ENCODE measurements at regions not wholly inside any gene's neighbourhood (a gene's known extent, or its start where the extent isn't known, plus 50 kb on each side); places are given as distances from the start of the nearest gene placed in this dataset.

DNA sequence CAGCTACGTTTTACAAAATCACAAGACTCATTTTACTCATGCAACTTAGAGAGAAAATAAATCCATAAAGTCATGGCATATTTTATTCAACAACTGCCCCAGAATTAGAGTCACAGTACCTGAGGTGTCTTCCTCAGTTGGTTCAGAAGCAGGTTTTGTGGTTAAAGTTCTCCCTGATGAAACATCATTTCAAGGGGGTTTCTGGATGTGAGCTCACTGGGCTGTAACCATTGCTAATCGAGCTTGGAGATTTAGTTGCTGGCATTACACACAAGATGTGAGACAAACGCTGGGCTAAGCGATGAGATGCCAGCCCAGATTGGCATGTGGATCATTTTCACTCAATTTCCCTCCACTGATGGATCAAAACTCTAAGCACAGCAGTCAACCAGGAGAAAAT lies 131.3 kb downstream of the PRELID2 start:
- no peak overlapping the region for H2AFZ ChIP-seq
- H3K36me3 ChIP-seq (ENCODE audit: insufficient read depth): no peaks in the 10 kb centered on the region
- H3K4me3 ChIP-seq: no peak overlapping the region
- no peaks in the 10 kb centered on the region for H3K27me3 ChIP-seq (ENCODE audit: insufficient read depth)
- H4K20me1 ChIP-seq (replicated peaks; ENCODE audit: insufficient read depth): no peaks in the 10 kb centered on the region; the same call in 1 of the 2 replicates
- no peaks in the 10 kb centered on the region for H3F3A ChIP-seq (replicated peaks; ENCODE audit: low read depth)
- ATAC-seq (no peak), DNase-seq (ENCODE audit: low spot score) (no peak)
- no peak overlapping the region for H3K27ac Mint-ChIP-seq
- H3K4me3 Mint-ChIP-seq: no peak overlapping the region
- H3K79me2 ChIP-seq (replicated peaks; ENCODE audit: insufficient read depth): no peaks in the 10 kb centered on the region
- no peaks in the 10 kb centered on the region for H3K9me2 ChIP-seq (ENCODE audit: insufficient read depth)
- H3K4me2 ChIP-seq: no peak overlapping the region
- H3K36me3 Mint-ChIP-seq (ENCODE audit: low read depth): no peaks in the 10 kb centered on the region
- no peaks in the 10 kb centered on the region for H3K9me3 Mint-ChIP-seq
- peaks cover 1% of the 10 kb centered on the region for H3K27me3 Mint-ChIP-seq (ENCODE audit: insufficient read depth, low read depth, poor library complexity)
- H3K4me1 ChIP-seq (ENCODE audit: insufficient read depth): no peaks in the 10 kb centered on the region
- TF ChIP-seq REST (IDR thresholded peaks at IDR 0.05; ENCODE audit: unreplicated experiment) (no peak), EZH2 (IDR thresholded peaks at IDR 0.05; ENCODE audit: low read depth, unreplicated experiment) (no peak), JUNB (IDR thresholded peaks at IDR 0.05; ENCODE audit: unreplicated experiment) (no peak), STAT1 (IDR thresholded peaks at IDR 0.05; ENCODE audit: unreplicated experiment) (no peak), EZH2phosphoT487 (IDR thresholded peaks at IDR 0.05; ENCODE audit: unreplicated experiment) (no peak), ZNF114 (CRISPR knock-in tag; IDR thresholded peaks at IDR 0.05) (no peak), NANOG (IDR thresholded peaks at IDR 0.05; ENCODE audit: borderline replicate concordance) (no peak), ETS1 (IDR thresholded peaks at IDR 0.05) (no peak), POLR2AphosphoS5 (IDR thresholded peaks at IDR 0.05; ENCODE audit: low read depth) (no peak), ZNF331 (CRISPR knock-in tag; IDR thresholded peaks at IDR 0.05; ENCODE audit: low read depth) (no peak), CREB1 (CRISPR knock-in tag; IDR thresholded peaks at IDR 0.05; ENCODE audit: low read depth) (no peak)
- TF ChIP-seq, protein P1, sequence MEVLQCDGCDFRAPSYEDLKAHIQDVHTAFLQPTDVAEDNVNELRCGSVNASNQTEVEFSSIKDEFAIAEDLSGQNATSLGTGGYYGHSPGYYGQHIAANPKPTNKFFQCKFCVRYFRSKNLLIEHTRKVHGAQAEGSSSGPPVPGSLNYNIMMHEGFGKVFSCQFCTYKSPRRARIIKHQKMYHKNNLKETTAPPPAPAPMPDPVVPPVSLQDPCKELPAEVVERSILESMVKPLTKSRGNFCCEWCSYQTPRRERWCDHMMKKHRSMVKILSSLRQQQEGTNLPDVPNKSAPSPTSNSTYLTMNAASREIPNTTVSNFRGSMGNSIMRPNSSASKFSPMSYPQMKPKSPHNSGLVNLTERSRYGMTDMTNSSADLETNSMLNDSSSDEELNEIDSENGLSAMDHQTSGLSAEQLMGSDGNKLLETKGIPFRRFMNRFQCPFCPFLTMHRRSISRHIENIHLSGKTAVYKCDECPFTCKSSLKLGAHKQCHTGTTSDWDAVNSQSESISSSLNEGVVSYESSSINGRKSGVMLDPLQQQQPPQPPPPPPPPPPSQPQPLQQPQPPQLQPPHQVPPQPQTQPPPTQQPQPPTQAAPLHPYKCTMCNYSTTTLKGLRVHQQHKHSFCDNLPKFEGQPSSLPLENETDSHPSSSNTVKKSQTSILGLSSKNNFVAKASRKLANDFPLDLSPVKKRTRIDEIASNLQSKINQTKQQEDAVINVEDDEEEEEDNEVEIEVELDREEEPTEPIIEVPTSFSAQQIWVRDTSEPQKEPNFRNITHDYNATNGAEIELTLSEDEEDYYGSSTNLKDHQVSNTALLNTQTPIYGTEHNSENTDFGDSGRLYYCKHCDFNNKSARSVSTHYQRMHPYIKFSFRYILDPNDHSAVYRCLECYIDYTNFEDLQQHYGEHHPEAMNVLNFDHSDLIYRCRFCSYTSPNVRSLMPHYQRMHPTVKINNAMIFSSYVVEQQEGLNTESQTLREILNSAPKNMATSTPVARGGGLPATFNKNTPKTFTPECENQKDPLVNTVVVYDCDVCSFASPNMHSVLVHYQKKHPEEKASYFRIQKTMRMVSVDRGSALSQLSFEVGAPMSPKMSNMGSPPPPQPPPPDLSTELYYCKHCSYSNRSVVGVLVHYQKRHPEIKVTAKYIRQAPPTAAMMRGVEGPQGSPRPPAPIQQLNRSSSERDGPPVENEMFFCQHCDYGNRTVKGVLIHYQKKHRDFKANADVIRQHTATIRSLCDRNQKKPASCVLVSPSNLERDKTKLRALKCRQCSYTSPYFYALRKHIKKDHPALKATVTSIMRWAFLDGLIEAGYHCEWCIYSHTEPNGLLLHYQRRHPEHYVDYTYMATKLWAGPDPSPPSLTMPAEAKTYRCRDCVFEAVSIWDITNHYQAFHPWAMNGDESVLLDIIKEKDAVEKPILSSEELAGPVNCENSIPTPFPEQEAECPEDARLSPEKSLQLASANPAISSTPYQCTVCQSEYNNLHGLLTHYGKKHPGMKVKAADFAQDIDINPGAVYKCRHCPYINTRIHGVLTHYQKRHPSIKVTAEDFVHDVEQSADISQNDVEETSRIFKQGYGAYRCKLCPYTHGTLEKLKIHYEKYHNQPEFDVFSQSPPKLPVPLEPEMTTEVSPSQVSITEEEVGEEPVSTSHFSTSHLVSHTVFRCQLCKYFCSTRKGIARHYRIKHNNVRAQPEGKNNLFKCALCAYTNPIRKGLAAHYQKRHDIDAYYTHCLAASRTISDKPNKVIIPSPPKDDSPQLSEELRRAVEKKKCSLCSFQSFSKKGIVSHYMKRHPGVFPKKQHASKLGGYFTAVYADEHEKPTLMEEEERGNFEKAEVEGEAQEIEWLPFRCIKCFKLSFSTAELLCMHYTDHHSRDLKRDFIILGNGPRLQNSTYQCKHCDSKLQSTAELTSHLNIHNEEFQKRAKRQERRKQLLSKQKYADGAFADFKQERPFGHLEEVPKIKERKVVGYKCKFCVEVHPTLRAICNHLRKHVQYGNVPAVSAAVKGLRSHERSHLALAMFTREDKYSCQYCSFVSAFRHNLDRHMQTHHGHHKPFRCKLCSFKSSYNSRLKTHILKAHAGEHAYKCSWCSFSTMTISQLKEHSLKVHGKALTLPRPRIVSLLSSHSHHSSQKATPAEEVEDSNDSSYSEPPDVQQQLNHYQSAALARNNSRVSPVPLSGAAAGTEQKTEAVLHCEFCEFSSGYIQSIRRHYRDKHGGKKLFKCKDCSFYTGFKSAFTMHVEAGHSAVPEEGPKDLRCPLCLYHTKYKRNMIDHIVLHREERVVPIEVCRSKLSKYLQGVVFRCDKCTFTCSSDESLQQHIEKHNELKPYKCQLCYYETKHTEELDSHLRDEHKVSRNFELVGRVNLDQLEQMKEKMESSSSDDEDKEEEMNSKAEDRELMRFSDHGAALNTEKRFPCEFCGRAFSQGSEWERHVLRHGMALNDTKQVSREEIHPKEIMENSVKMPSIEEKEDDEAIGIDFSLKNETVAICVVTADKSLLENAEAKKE (CRISPR knock-in tag; IDR thresholded peaks at IDR 0.05): no peak
- TF ChIP-seq, protein P2, sequence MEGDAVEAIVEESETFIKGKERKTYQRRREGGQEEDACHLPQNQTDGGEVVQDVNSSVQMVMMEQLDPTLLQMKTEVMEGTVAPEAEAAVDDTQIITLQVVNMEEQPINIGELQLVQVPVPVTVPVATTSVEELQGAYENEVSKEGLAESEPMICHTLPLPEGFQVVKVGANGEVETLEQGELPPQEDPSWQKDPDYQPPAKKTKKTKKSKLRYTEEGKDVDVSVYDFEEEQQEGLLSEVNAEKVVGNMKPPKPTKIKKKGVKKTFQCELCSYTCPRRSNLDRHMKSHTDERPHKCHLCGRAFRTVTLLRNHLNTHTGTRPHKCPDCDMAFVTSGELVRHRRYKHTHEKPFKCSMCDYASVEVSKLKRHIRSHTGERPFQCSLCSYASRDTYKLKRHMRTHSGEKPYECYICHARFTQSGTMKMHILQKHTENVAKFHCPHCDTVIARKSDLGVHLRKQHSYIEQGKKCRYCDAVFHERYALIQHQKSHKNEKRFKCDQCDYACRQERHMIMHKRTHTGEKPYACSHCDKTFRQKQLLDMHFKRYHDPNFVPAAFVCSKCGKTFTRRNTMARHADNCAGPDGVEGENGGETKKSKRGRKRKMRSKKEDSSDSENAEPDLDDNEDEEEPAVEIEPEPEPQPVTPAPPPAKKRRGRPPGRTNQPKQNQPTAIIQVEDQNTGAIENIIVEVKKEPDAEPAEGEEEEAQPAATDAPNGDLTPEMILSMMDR (conservative IDR thresholded peaks at IDR 0.05; ENCODE audit: low read depth in 2 of 2): no peak
- H3K4me1 Mint-ChIP-seq: no peaks in the 10 kb centered on the region
- H3K27ac ChIP-seq (ENCODE audit: low read depth): no peak overlapping the region

Measured in GM23338 (cell line).